Sigmoid colon (tissue), 6 donors: ENCODE measurements at regions not wholly inside any gene's neighbourhood (a gene's known extent, or its start where the extent isn't known, plus 50 kb on each side); places are given as distances from the start of the nearest gene placed in this dataset.

Source experiments
- DNase-seq: peaks from one replicate; pipeline ENCODE4 v3.0.0-alpha.2; 2019
- H3K27ac ChIP-seq, 4 donors: fragments of 200-600 bp; sonication (generic); one replicate each; pipeline ENCODE4 v1.5.1; 2016 to 2019; ENCODE audit warnings: mild to moderate bottlenecking in 1 of 4
- H3K27me3 ChIP-seq, 3 donors: fragments of 200-600 bp; sonication (generic); one replicate each; pipeline ENCODE4 v1.5.1; 2019; ENCODE audit warnings: mild to moderate bottlenecking in 1 of 3
- H3K36me3 ChIP-seq, 4 donors: fragments of 200-600 bp; sonication (generic); one replicate each; pipeline ENCODE4 v1.5.1; 2016 to 2019
- H3K4me1 ChIP-seq, 4 donors: fragments of 200-600 bp; sonication (generic); one replicate each; pipeline ENCODE4 v1.5.1; 2017 to 2019
- H3K4me3 ChIP-seq, 4 donors: fragments of 200-600 bp; sonication (generic); one replicate each; pipeline ENCODE4 v1.5.1; 2017 to 2019; ENCODE audit warnings: mild to moderate bottlenecking in 2 of 4, moderate library complexity in 1 of 4
- H3K9me3 ChIP-seq, 4 donors: fragments of 200-600 bp in 3 of 4; sonication (generic) in 3 of 4; one replicate each; pipeline versions ENCODE4 v1.5.1 to v1.6.1; 2013 to 2019
- CTCF ChIP-seq, 4 experiments: fragments of 450-650 bp in 3 of 4; fragments of 200-600 bp in 1 of 4; IDR thresholded peaks; one replicate each; pipeline ENCODE4 v1.5.1; 2016 to 2019; ENCODE audit warnings: antibody characterized with exemption in 4 of 4, mild to moderate bottlenecking in 3 of 4, moderate library complexity in 2 of 4
- EP300 ChIP-seq, 4 donors: sonication (generic); formaldehyde crosslinking; IDR thresholded peaks; one replicate each; pipeline ENCODE4 v1.6.1; 2017; ENCODE audit warnings: antibody characterized with exemption in 4 of 4
- POLR2A ChIP-seq, 2 donors: fragments of 450-650 bp; IDR thresholded peaks; one replicate each; pipeline ENCODE4 v1.6.1; 2016; ENCODE audit warnings: antibody characterized with exemption in 2 of 2, mild to moderate bottlenecking in 2 of 2, moderate library complexity in 2 of 2
- POLR2AphosphoS5 ChIP-seq, 4 donors: sonication (generic); formaldehyde crosslinking; IDR thresholded peaks; one replicate each; pipeline ENCODE4 v1.6.1; 2017; ENCODE audit warnings: antibody characterized with exemption in 4 of 4
- WGBS, 2 donors: extraction: QIAGEN DNeasy Blood & Tissue Kit; methylation state at CpG; one replicate each; pipeline ENCODE4 v1.1.7; 2013; 5-methylcytosine and 5-hydroxymethylcytosine counted together
- intact Hi-C: fragments of 100-400 bp; cut with DNase I; formaldehyde crosslinking; loops from one replicate; pipeline ENCODE4 v1.15.1; 2023
- donor health status: healthy with polysubstance abuse.
- donor health status: healthy.

- Histone ChIP-seq H3K27me3 (no peaks in the 10 kb centered on the region), H3K4me1 (no peaks in the 10 kb centered on the region), H3K4me3 (no peak overlapping the region), H3K36me3 (no peaks in the 10 kb centered on the region), H3K27ac (no peak overlapping the region), H3K9me3 (peaks cover 0 to 4% (median 0%) of the 10 kb centered on the region in 4 donors)
- intact Hi-C loops: no loop called here
- WGBS, 2 donors: 73 to 77% methylated on average over 6 of the region's 6 CpGs
- TF ChIP-seq EP300 (IDR thresholded peaks at IDR 0.05) (no peak), CTCF (IDR thresholded peaks at IDR 0.05) (no peak), POLR2AphosphoS5 (IDR thresholded peaks at IDR 0.05) (no peak), POLR2A (IDR thresholded peaks at IDR 0.05) (no peak)
- DNase-seq: no peak
These were observed 254.7 kb upstream of the PTER start for GRCh38 chr10:16182144-16182543.

- Histone ChIP-seq H3K27me3 (no peaks in the 10 kb centered on the region), H3K4me3 (no peak overlapping the region), H3K4me1 (no peaks in the 10 kb centered on the region), H3K9me3 (peaks cover 0 to 4% (median 0%) of the 10 kb centered on the region in 4 donors), H3K27ac (no peak overlapping the region), H3K36me3 (no peaks in the 10 kb centered on the region)
- DNase-seq: no peak
- WGBS, 2 donors: 90 to 94% methylated on average over 3 of the region's 3 CpGs
- intact Hi-C loops: no loop called here
- TF ChIP-seq CTCF (IDR thresholded peaks at IDR 0.05): no peak
- TF ChIP-seq POLR2AphosphoS5 (IDR thresholded peaks at IDR 0.05): no peak
- TF ChIP-seq POLR2A (IDR thresholded peaks at IDR 0.05): no peak
- no peak for TF ChIP-seq EP300 (IDR thresholded peaks at IDR 0.05)
These were observed 254.1 kb upstream of the PTER start for GRCh38 chr10:16182688-16183087.

- no peaks in the 10 kb centered on the region for H3K4me1 ChIP-seq
- DNase-seq: no peak
- no peaks in the 10 kb centered on the region for H3K27me3 ChIP-seq
- H3K27ac ChIP-seq: no peak overlapping the region
- 82 to 86% methylated on average over 3 of the region's 3 CpGs for WGBS, 2 donors
- no peaks in the 10 kb centered on the region for H3K36me3 ChIP-seq
- intact Hi-C loops: no loop called here
- TF ChIP-seq CTCF (IDR thresholded peaks at IDR 0.05): no peak
- TF ChIP-seq POLR2AphosphoS5 (IDR thresholded peaks at IDR 0.05): no peak
- no peak for TF ChIP-seq EP300 (IDR thresholded peaks at IDR 0.05)
- TF ChIP-seq POLR2A (IDR thresholded peaks at IDR 0.05): no peak
- H3K4me3 ChIP-seq: no peak overlapping the region
- H3K9me3 ChIP-seq: peaks cover 0 to 4% (median 0%) of the 10 kb centered on the region in 4 donors
These were observed 252.7 kb upstream of the PTER start for GRCh38 chr10:16184096-16184597.

GRCh38 chr10:16184906-16185305 lies 251.9 kb upstream of the PTER start:
- no peaks in the 10 kb centered on the region for H3K27me3 ChIP-seq
- no peak overlapping the region for H3K27ac ChIP-seq
- DNase-seq: no peak
- H3K4me3 ChIP-seq: no peak overlapping the region
- WGBS, 2 donors: 47 to 75% methylated on average over 2 of the region's 2 CpGs
- H3K36me3 ChIP-seq: no peaks in the 10 kb centered on the region
- peaks cover 0 to 4% (median 0%) of the 10 kb centered on the region in 4 donors for H3K9me3 ChIP-seq
- intact Hi-C loops: no loop called here
- H3K4me1 ChIP-seq: no peaks in the 10 kb centered on the region
- TF ChIP-seq EP300 (IDR thresholded peaks at IDR 0.05): no peak
- no peak for TF ChIP-seq CTCF (IDR thresholded peaks at IDR 0.05)
- TF ChIP-seq POLR2A (IDR thresholded peaks at IDR 0.05): no peak
- no peak for TF ChIP-seq POLR2AphosphoS5 (IDR thresholded peaks at IDR 0.05)

GRCh38 chr10:16186564-16186963 lies 250.2 kb upstream of the PTER start:
- no peak for TF ChIP-seq EP300 (IDR thresholded peaks at IDR 0.05)
- TF ChIP-seq POLR2AphosphoS5 (IDR thresholded peaks at IDR 0.05): no peak
- TF ChIP-seq CTCF (IDR thresholded peaks at IDR 0.05): no peak
- no peak for TF ChIP-seq POLR2A (IDR thresholded peaks at IDR 0.05)
- no peak overlapping the region for H3K27ac ChIP-seq
- no peaks in the 10 kb centered on the region for H3K4me1 ChIP-seq
- peaks cover 0 to 4% (median 0%) of the 10 kb centered on the region in 4 donors for H3K9me3 ChIP-seq
- intact Hi-C loops: no loop called here
- no peak for DNase-seq
- no peaks in the 10 kb centered on the region for H3K27me3 ChIP-seq
- no peaks in the 10 kb centered on the region for H3K36me3 ChIP-seq
- 88 to 92% methylated on average over 3 of the region's 3 CpGs for WGBS, 2 donors
- H3K4me3 ChIP-seq: no peak overlapping the region
